OCI-LY1 (cell line): ENCODE measurements at regions not wholly inside any gene's neighbourhood (a gene's known extent, or its start where the extent isn't known, plus 50 kb on each side); places are given as distances from the start of the nearest gene placed in this dataset.

Experiments used
- EZH2 ChIP-seq: fragments of 200-600 bp; sonication (generic), shearing (Covaris generic); IDR thresholded peaks from 2 replicates; pipeline ENCODE4 v1.8.0; 2017; ENCODE audit warnings: borderline replicate concordance, mixed run types, mild to moderate bottlenecking, antibody characterized with exemption, low read length, moderate library complexity, mixed read lengths
- TF ChIP-seq, protein P1 (sequence below): fragments of 200-600 bp; sonication (generic), shearing (Covaris generic); IDR thresholded peaks from 2 replicates; pipeline ENCODE4 v1.5.1; 2017; ENCODE audit warnings: mild to moderate bottlenecking, antibody characterized with exemption, low read length, moderate library complexity, mixed read lengths

DNA sequence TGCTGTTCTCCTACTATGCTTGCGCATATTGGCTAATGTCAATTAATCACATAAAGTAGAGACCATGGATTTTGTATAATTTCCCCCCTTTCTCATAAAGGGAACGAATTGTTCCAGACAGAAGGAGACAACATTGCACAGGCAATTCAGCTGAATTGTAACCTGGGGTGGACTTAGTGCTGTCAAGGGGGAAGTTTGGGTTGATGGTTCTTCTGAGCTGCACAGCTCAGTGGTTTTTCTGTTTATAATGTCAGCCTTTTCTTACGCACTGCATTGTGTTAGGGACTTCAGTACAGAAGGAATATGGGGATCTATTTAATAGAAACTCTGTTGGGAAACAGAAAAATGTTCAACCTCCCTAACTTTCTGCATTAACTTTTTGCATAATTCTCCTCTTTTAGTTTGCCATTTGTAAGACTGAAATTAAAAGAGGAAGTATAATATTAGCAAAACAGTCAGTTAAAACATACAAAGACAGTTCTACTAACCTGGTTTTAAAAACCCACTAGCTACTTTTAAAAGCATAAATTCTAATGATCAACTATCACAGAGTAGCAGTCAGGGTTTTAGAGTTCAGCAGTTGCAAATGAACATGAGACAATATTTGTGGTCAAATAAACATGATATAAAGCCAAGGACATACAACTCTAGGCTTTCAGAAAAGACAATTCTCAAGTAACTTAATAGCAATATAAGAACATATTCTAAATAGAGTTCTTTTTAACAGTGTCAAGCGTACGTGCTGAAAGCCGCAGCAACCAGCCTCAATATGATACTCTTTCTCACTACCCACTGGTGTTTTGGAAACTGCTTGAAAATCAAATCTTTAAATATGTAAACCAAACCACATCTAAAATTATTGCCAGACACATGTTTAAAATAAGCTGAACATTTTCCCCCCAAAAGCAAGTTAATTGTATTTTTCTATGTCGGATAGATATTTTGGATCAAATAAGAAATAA, 393.0 kb downstream of the FSCB start:
- TF ChIP-seq, protein P1, sequence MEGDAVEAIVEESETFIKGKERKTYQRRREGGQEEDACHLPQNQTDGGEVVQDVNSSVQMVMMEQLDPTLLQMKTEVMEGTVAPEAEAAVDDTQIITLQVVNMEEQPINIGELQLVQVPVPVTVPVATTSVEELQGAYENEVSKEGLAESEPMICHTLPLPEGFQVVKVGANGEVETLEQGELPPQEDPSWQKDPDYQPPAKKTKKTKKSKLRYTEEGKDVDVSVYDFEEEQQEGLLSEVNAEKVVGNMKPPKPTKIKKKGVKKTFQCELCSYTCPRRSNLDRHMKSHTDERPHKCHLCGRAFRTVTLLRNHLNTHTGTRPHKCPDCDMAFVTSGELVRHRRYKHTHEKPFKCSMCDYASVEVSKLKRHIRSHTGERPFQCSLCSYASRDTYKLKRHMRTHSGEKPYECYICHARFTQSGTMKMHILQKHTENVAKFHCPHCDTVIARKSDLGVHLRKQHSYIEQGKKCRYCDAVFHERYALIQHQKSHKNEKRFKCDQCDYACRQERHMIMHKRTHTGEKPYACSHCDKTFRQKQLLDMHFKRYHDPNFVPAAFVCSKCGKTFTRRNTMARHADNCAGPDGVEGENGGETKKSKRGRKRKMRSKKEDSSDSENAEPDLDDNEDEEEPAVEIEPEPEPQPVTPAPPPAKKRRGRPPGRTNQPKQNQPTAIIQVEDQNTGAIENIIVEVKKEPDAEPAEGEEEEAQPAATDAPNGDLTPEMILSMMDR = no peak
- TF ChIP-seq EZH2 = no peak
